GM21737 (cell line): ENCODE measurements at regions not wholly inside any gene's neighbourhood (a gene's known extent, or its start where the extent isn't known, plus 50 kb on each side); places are given as distances from the start of the nearest gene placed in this dataset.

Experiments used
- ATAC-seq: cut with Tn5 transposase; IDR thresholded peaks from one replicate; pipeline ENCODE4 v1.9.1; 2021; ENCODE audit warnings: mild to moderate bottlenecking, moderate library complexity; ENCODE audit not compliant: unreplicated experiment

- no peak for ATAC-seq
These were observed 403.8 kb downstream of the NUF2 start for GRCh38 chr1:163725551-163725950.

DNA sequence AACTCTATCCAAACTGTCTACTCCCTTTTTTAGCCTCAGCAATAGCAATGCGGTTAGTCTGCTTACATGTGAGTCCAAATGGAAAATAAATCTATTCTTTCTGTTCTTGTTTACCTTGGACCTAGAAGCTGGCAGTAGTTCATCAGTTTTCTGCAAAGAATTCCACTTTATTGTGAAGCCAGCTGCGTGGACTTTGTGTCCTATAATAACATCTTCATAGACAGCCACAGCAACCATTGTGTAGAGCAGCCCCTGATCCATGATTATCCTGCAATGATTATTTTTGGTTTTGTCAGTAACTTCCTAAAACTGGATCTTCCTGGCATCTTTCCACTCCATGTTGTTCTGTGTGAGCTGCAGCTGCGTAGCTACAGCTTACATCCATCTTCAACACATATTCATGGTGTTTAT lies 408.7 kb downstream of the NUF2 start:
- ATAC-seq: no peak

DNA sequence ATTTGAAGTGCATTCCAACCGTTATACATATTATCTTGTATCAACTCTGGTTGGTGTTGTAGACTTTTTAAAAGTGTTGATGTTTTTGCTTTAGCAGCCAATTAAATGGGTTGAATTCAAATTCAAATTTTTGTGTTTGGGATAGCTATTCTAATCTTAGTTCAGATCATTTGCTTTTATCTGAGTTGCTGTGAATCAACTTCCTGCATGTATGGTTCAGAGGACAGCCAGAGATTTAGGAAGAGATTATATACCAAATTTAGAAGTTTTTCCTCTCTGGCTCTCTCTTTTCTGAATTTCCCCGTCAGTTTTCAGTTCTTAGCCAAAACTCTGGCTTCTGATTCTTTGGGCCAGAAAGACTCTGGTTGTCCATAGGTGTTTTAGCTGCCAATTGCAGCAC lies 415.5 kb downstream of the NUF2 start:
- no peak for ATAC-seq

- no peak for ATAC-seq
These were observed 422.6 kb downstream of the NUF2 start for GRCh38 chr1:163744301-163744887.

GRCh38 chr1:163745204-163745603 lies 423.4 kb downstream of the NUF2 start:
- no peak for ATAC-seq

DNA sequence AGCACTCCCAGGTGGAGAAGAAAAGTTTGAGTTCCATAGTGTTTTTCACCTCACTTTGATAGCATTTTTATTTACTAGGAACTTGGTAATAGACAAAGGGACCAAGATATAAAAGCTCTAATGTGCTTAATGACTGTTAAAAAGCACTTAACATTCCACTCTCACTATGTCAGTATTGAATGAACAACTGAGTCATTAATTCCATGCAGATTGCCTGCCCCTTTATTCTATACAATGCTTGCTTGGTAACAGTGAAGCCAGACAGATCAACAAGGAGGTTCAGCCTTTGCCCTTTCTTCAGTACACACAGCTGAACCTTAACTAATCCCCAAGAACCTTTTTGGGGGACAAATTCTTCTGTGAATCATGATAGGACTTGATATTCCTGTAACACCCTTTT lies 425.5 kb downstream of the NUF2 start:
- no peak for ATAC-seq

- no peak for ATAC-seq
These were observed 426.1 kb downstream of the NUF2 start for GRCh38 chr1:163747855-163748254.

- no peak for ATAC-seq
These were observed 437.4 kb downstream of the NUF2 start for GRCh38 chr1:163758977-163759670.

GRCh38 chr1:163761898-163762297 lies 440.1 kb downstream of the NUF2 start:
- ATAC-seq: no peak

DNA sequence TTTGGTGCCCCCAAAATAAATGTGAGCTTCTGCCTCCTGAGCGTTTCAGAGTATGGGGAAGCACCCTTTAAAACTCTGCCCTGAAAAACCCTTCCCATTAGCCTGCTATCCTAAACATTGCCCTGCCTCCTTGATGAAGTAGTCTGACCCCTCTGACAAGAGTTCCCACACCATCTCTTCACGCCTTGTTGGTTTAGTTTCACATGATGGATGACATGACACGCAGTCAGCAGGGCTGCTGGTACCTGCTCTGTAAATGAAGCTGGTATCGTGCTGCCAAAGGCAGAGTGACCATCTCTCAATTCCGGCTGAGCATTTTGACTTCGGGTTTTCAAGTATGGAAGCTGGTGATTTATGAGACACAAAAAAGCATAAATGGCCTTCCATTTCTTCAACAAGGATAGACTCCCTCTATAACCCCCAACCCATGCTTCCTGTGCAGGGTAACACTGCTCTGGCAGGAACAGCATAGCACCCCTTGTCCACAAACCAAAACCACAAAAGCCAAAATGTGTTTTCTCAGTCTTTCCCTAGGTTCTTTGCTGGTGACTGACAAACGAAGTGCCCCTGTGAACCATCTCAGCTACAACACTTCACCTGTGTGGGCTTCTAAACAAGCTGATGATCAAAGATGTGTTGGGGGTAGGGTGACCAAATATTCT lies 444.6 kb downstream of the NUF2 start:
- ATAC-seq: no peak

GRCh38 chr1:163768576-163768975 lies 446.8 kb downstream of the NUF2 start:
- no peak for ATAC-seq

GRCh38 chr1:163770265-163770664 lies 448.5 kb downstream of the NUF2 start:
- ATAC-seq: no peak

- ATAC-seq: no peak
These were observed 449.9 kb downstream of the NUF2 start for GRCh38 chr1:163771637-163772036.

DNA sequence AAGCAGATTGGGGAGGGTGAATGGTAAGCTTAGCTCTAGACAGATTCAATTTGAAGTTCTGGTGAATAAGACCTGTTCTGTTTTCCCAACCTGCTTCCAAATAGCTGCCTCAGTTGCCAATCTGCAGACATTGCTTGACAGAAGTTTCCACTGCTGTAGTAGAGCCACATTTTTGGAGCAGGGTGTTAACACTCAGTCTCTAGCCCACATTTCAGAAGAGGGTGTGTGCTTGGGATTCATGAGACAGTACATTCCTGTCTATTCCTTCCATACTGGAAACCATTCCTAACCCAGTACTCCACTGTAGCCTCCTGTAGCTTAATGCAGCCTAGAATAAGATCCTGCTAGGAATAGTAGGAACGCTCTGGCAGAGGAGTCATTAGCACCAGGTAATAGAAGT lies 450.5 kb downstream of the NUF2 start:
- ATAC-seq: no peak

DNA sequence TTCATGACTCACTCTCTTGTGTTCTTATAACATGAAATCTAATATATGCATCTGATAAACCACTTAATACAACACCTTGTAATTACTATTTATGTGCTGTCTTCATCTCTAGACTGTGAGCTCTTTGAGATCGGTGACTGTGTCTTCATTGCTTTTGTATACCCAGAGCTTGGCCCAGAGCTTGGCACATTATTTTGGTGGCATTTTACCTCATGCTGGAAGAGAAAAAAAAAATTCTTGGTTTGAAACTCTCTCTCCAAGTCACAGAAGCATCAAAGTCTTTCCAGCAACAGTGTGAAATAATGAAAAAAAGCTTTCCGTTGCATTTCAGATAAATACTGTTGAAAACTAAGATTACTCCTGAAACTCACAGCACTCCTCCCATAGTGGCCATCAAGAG lies 451.6 kb downstream of the NUF2 start:
- no peak for ATAC-seq

DNA sequence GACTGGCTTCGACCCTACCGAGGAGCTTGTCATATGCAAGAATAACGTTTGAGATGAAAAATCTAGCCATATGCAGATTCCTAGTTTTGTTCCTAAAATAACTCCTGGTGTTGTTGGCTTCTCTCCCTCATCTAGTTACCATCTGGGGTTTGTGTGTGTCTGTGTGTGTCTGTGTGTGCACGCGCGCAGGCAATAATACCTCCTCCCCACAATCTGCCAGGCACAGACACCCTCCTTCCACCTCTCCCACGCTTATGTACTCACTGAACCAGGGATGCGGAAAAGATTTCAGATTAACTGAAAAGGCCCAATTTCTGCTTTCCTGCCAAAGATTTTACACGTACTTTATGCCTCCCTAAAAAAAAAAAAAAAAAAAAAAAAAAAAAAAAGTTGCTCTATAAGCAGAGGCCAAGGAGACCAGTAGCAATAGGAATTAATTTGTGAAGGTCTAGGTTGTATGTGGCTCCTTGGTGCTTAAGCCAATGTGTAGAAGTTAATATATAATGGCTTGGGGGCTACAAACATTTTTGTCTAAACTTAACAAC lies 452.7 kb downstream of the NUF2 start:
- no peak for ATAC-seq

DNA sequence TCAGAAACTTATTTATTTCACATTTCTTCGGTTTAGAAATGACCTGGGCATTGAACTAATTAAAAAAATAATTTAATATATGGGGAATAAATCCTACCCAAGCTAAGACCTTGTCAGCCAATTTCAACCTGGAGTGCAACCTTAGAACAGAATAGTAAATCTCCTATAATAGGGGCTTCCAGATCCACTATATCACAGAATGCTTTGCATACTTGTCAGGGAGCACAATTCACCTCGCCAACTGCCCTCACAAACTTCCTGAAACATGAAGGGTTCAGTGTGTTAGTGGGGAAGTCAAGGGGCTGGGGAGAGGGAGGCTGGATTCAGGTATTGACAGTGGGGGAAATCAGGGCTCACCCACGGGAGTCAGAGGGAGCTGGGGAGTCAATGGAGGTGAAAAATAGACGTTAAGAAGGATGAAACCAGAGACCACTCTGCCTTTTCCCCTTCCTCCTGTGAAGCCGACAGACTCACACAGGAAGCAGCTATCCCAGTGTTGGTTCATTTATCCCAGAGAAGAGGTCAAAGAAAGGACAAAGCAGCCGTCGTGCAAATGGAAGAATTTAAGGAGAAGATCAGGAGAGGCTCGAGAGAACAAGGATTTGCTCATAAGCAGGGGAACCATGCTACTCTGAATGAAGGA lies 453.3 kb downstream of the NUF2 start:
- ATAC-seq: no peak

DNA sequence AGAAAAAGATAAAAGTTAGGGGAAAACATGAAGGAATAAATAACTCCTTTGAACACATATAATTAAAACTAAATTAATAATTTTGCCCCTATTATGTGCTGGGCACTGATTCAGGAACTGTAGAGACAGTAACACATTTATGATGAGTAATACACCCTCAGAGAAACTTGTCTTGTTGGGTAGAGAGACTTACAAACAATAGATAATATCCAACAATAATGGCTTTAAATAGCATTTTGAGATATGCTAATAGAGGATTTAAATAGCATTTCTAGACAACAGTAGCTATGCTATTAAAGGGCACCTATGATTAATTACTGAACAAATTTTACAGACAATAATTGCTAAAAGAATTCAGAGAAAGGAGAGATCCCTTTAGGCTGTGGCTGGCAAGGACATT lies 455.5 kb downstream of the NUF2 start:
- no peak for ATAC-seq

DNA sequence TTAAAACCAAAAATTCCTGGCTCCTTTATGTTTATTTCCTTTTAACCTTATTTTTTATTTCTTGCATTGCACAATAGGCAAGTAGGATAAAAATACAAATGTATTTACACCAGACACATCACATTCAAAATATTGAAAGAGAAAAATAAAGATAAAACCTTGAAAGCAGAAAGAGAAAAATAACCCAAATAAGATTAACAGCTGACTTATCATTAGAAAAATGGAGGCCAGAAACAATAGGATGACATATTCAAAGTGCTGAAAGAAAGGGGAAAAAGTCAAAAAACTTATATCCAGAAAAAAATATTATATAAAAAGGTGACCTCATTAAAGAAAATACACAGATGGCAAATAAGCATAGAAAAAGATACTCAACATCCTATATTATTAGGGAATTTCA lies 459.4 kb downstream of the NUF2 start:
- no peak for ATAC-seq

GRCh38 chr1:163785868-163786405 lies 464.2 kb downstream of the NUF2 start:
- ATAC-seq: no peak

GRCh38 chr1:163789911-163790310 lies 468.2 kb downstream of the NUF2 start:
- ATAC-seq: no peak
